EL (cell line): ENCODE measurements at regions not wholly inside any gene's neighbourhood (a gene's known extent, or its start where the extent isn't known, plus 50 kb on each side); places are given as distances from the start of the nearest gene placed in this dataset.

Experiments used
- DNase-seq: peaks from one replicate; pipeline ENCODE4 v3.0.0-alpha.2; 2016

- DNase-seq: no peak
Observed at GRCh38 chr6:181049-181654, 111.1 kb upstream of the DUSP22 start.

- DNase-seq: no peak
Observed at GRCh38 chr6:183668-184067, 108.6 kb upstream of the DUSP22 start.

GRCh38 chr6:184161-184700 lies 108.1 kb upstream of the DUSP22 start:
- no peak for DNase-seq

DNA sequence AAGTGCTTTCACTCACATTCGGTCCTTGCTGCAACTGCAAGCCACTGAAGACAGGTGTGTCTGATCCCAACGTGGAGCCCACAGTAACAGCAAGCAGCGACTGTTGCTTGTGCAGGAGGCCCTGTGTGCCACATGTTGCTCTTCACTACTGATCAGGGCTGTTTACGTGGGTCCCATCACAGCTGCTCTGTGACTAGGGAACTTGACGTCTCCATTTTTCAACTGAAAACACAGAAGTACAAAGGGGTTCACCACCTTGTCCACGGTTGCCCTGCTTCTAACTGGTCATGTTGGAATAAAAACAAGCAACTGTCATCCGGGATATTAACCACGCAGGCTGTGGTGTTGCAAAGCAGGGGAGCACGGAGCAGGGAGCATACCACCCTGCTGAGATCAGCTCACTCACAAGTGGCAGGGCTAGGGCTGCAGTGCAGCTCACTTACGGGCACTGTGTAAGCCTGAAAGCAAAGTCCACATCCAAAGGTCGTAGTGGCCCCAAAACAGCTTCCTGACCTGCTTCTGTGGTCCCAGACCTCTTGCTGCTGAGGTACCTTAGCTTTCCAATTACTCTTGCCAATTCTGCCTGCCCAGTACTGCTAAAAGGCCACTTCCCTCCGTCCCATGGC lies 105.8 kb upstream of the DUSP22 start:
- DNase-seq: peak; percentile 33

- DNase-seq: no peak
Observed at GRCh38 chr6:187210-187861, 105.0 kb upstream of the DUSP22 start.

DNA sequence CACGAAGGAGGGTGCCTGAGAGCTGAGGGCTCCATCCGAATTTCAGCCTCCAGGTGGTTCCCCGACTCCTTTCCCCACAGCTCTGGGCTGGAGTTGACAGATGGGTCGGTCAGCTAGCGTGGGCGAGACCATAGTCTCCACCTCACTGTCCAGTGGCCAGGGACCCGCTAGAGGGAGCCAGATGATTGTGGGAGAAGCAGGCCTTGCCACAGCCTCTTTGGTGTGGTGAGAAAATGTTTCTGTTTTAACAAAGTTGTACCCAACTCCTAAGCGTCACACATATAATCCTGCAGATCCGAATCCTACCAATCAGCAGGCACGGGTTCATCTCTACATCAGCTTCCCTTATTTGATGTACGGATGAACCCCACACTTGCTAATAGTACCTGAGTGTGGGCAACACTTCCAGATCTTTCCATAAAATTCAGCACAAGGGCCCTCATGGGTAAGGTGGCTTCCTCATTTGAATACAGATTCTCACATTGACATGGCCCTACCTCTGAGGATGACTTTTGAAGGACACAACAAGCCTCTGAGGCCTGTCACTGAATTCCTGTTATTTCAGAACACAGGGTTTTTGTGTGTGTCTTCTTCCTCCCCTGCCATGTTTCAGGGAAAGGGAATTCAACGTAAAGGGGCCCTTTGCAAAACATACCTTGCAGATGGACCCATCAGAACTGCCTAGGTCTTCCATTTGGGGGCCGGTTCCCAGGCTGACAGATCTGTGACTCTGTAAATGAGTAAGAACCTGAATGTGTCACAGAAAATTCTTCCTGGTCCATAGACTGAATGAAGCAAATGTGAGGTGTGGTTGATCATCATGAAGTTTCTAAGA lies 103.2 kb upstream of the DUSP22 start:
- peak; percentile 72 for DNase-seq

GRCh38 chr6:189676-190075 lies 102.6 kb upstream of the DUSP22 start:
- no peak for DNase-seq

GRCh38 chr6:190596-191395 lies 101.5 kb upstream of the DUSP22 start:
- DNase-seq: no peak

GRCh38 chr6:191487-192312 lies 100.6 kb upstream of the DUSP22 start:
- no peak for DNase-seq

DNA sequence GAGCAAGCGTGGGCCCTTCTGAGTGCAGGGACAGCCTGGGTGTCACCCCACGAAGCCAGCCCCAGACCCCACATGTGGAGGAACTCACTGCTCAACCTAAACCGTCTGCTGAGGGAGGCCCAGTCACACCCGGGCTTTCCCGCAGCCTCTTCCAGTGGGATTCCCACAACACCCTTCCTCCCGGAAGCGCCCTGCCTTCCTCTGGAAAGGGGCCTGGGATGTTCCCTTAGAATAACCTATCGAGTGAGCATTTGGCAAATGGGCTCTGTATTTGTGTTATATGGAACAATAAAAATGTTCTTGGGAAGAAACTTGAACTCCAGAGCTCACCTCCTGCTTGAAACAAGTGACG lies 100.0 kb upstream of the DUSP22 start:
- DNase-seq: no peak

DNA sequence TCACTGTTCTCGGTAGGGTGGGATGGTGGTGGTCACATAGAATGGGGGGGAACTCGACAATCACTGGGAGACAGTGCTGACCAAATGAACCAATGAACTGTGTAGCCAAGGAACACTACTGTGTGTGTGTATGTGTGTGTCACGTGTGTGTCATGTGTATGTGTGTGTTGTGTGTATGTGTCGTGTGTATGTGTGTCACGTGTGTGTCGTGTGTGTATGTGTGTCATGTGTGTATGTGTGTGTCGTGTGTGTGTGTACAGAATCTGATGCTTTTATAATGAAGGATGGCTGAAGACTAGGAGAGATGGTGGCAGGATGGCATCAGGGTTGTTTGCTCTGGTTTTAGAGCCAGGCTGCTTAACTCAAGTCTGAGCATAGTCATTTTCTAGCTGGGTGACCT lies 99.1 kb upstream of the DUSP22 start:
- DNase-seq: no peak

GRCh38 chr6:193773-194310 lies 98.4 kb upstream of the DUSP22 start:
- no peak for DNase-seq

DNA sequence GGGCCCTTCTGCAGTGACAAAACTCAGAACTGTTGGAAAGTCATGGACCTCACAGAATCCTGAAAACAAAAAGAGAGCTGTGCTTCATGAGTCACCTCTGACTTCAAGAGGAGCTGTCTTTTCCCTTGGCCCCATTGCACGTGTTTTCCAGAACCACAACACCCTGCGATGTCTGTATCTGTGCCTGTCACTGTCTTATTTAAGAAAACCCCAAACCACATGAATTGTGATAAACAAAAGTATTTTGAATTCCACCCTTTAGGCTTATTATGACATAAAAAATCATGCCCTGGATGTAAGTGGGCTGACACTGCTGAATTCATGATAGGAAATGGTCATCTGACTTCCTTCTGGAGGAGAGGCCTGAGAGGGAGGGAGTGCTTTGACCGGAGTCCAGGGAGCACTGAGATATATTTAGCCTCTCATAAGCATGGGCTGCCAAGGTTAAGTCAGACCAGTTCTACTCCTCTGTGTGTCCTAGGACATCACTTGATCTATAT lies 96.4 kb upstream of the DUSP22 start:
- DNase-seq: no peak

- no peak for DNase-seq
Observed at GRCh38 chr6:196543-196942, 95.7 kb upstream of the DUSP22 start.

- no peak for DNase-seq
Observed at GRCh38 chr6:203661-204060, 88.6 kb upstream of the DUSP22 start.

- no peak for DNase-seq
Observed at GRCh38 chr6:206264-206663, 86.0 kb upstream of the DUSP22 start.

GRCh38 chr6:208364-208763 lies 83.9 kb upstream of the DUSP22 start:
- DNase-seq: no peak

DNA sequence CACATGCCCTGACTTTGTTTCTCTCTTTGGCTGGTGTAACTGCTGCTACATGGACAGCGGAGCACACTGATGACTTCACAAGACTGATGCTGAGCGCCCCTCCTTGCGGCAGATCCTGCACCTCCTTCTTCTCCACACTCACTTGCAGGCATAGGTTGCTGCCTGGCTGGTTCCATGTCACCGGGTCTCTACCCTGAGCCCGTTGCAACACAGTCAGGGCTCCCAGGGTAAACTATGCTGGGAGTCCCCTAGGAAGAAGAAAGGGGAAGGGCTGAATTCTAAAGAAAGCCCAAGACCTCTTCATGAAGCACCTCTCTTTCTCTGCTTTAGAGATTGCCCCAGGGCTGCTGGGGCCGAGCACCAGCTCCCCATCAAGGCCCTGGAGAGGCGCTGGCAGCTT lies 83.3 kb upstream of the DUSP22 start:
- DNase-seq: no peak

GRCh38 chr6:209432-210103 lies 82.7 kb upstream of the DUSP22 start:
- DNase-seq: no peak

- DNase-seq: no peak
Observed at GRCh38 chr6:210104-210456, 82.2 kb upstream of the DUSP22 start.
